ENCODE measurements at regions not wholly inside any gene's neighbourhood (a gene's known extent, or its start where the extent isn't known, plus 50 kb on each side); places are given as distances from the start of the nearest gene placed in this dataset.

DNA sequence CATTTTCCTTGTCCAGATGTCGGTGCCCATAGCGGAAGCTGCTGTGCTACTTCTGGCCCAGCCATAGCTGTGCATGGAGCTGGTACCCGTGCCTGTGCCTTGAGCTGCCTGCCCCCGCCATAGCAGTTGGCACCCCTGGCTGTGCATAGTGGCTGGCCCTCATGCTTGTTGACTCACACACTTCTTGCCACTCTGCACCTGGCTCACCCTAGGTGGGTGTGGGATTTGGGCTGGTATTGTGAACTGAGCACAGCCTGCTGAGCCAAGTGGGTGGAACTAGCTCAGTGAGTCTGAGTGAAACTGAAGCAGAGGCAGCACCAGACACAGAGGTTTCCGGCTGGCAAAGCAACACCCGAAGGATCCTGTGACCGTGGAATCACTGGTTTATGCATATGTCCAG lies 689.5 kb upstream of the EYS start:
- no peak for DNase-seq (ENCODE audit: insufficient read length, low spot score)
- TF ChIP-seq POLR2AphosphoS5 (IDR thresholded peaks at IDR 0.05; ENCODE audit: low read depth, low read length) (no peak), POU2F2 (IDR thresholded peaks at IDR 0.05; ENCODE audit: low read depth, low read length) (no peak), PAX5 (IDR thresholded peaks at IDR 0.05; ENCODE audit: insufficient read depth, low read length, severe bottlenecking) (no peak), TAF1 (IDR thresholded peaks at IDR 0.05; ENCODE audit: low read depth, low read length) (no peak), SPI1 (IDR thresholded peaks at IDR 0.05; ENCODE audit: low read depth, low read length) (no peak), POLR2A (IDR thresholded peaks at IDR 0.05; ENCODE audit: low read depth, low read length) (no peak)
- no peak for FAIRE-seq

DNA sequence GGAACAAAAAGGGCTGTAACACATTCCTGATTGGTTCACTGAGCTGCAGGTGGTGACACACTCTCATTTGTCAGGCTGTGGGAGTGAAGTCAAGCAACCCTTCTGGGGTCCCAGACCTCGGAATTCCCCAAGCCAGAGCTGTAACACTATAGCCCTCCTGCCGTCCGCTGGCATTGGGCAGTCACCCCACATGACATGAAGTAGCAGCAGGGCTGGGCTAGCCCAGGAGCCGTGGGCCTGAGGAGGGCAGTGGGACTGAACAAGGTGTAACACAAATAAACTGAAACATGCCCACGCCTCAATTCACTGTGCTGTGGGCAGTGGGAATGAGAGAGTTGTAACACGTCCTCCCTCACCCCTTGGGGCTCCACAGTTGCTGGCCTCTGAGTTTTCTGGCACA lies 689.1 kb upstream of the EYS start:
- FAIRE-seq (no peak), DNase-seq (ENCODE audit: insufficient read length, low spot score) (no peak)
- TF ChIP-seq TAF1 (IDR thresholded peaks at IDR 0.05; ENCODE audit: low read depth, low read length) = no peak
- TF ChIP-seq POLR2A (IDR thresholded peaks at IDR 0.05; ENCODE audit: low read depth, low read length) = no peak

GRCh38 chr6:66390393-66390792 lies 683.4 kb upstream of the EYS start:
- FAIRE-seq = no peak
- DNase-seq (ENCODE audit: insufficient read length, low spot score) = no peak
- TF ChIP-seq POU2F2 (IDR thresholded peaks at IDR 0.05; ENCODE audit: low read depth, low read length) = no peak
- no peak for TF ChIP-seq SPI1 (IDR thresholded peaks at IDR 0.05; ENCODE audit: low read depth, low read length)
- no peak for TF ChIP-seq POLR2AphosphoS5 (IDR thresholded peaks at IDR 0.05; ENCODE audit: low read depth, low read length)
- no peak for TF ChIP-seq PAX5 (IDR thresholded peaks at IDR 0.05; ENCODE audit: insufficient read depth, low read length, severe bottlenecking)
- no peak for TF ChIP-seq TAF1 (IDR thresholded peaks at IDR 0.05; ENCODE audit: low read depth, low read length)
- no peak for TF ChIP-seq POLR2A (IDR thresholded peaks at IDR 0.05; ENCODE audit: low read depth, low read length)

DNA sequence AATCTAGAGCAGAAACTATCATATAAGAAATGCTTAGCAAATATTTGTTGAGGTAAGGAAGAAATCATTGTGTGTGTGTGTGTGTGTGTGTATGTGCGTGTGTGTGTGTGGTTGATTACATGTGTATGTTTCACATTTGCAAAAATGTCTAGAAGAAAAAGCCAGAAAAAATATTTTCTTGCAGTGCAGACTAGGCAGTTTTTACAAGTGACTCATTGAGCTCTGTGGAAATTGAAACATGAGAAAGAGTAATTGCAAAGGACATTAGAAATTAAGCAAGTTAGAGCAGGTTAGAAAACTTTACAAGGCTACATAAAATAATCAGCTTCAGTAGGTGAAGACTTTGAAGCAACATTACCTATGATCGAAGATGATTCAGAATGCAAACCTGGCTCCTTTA lies 669.0 kb upstream of the EYS start:
- TF ChIP-seq POLR2A (IDR thresholded peaks at IDR 0.05; ENCODE audit: low read depth, low read length) (no peak), POU2F2 (IDR thresholded peaks at IDR 0.05; ENCODE audit: low read depth, low read length) (no peak), PAX5 (IDR thresholded peaks at IDR 0.05; ENCODE audit: insufficient read depth, low read length, severe bottlenecking) (no peak), TAF1 (IDR thresholded peaks at IDR 0.05; ENCODE audit: low read depth, low read length) (no peak), POLR2AphosphoS5 (IDR thresholded peaks at IDR 0.05; ENCODE audit: low read depth, low read length) (no peak), SPI1 (IDR thresholded peaks at IDR 0.05; ENCODE audit: low read depth, low read length) (no peak)
- DNase-seq (ENCODE audit: insufficient read length, low spot score) = no peak
- FAIRE-seq = no peak

DNA sequence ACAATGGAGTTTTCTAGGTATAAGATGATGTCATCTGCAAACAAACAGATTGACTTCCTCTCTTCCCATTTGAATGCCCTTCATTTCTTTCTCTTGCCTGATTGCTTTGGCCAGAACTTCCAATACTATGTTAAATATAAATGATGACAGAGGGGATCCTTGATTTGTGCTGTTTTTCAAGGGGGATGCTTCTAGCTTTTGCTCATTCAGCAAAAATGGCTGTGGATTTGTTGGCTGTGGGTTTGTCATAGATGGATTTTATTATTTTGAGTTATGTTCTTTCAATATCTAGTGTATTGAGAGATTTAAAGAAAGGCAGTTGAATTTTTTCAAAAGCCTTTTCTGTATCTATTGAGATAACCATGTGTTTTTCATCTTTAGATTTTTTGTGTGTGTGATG lies 662.4 kb upstream of the EYS start:
- FAIRE-seq (no peak), DNase-seq (ENCODE audit: insufficient read length, low spot score) (no peak)
- TF ChIP-seq POLR2AphosphoS5 (IDR thresholded peaks at IDR 0.05; ENCODE audit: low read depth, low read length) (no peak), TAF1 (IDR thresholded peaks at IDR 0.05; ENCODE audit: low read depth, low read length) (no peak), SPI1 (IDR thresholded peaks at IDR 0.05; ENCODE audit: low read depth, low read length) (no peak), POU2F2 (IDR thresholded peaks at IDR 0.05; ENCODE audit: low read depth, low read length) (no peak), PAX5 (IDR thresholded peaks at IDR 0.05; ENCODE audit: insufficient read depth, low read length, severe bottlenecking) (no peak), POLR2A (IDR thresholded peaks at IDR 0.05; ENCODE audit: low read depth, low read length) (no peak)

GRCh38 chr6:66362888-66363287 lies 655.9 kb upstream of the EYS start:
- FAIRE-seq (no peak), DNase-seq (ENCODE audit: insufficient read length, low spot score) (no peak)
- TF ChIP-seq POLR2A (IDR thresholded peaks at IDR 0.05; ENCODE audit: low read depth, low read length) (no peak), TAF1 (IDR thresholded peaks at IDR 0.05; ENCODE audit: low read depth, low read length) (no peak), PAX5 (IDR thresholded peaks at IDR 0.05; ENCODE audit: insufficient read depth, low read length, severe bottlenecking) (no peak), POLR2AphosphoS5 (IDR thresholded peaks at IDR 0.05; ENCODE audit: low read depth, low read length) (no peak), SPI1 (IDR thresholded peaks at IDR 0.05; ENCODE audit: low read depth, low read length) (no peak)

GRCh38 chr6:66361886-66362285 lies 654.9 kb upstream of the EYS start:
- FAIRE-seq (no peak), DNase-seq (ENCODE audit: insufficient read length, low spot score) (no peak)
- no peak for TF ChIP-seq SPI1 (IDR thresholded peaks at IDR 0.05; ENCODE audit: low read depth, low read length)
- TF ChIP-seq POLR2AphosphoS5 (IDR thresholded peaks at IDR 0.05; ENCODE audit: low read depth, low read length) = no peak
- no peak for TF ChIP-seq POLR2A (IDR thresholded peaks at IDR 0.05; ENCODE audit: low read depth, low read length)
- TF ChIP-seq TAF1 (IDR thresholded peaks at IDR 0.05; ENCODE audit: low read depth, low read length) = no peak
- TF ChIP-seq PAX5 (IDR thresholded peaks at IDR 0.05; ENCODE audit: insufficient read depth, low read length, severe bottlenecking) = no peak
- no peak for TF ChIP-seq POU2F2 (IDR thresholded peaks at IDR 0.05; ENCODE audit: low read depth, low read length)

DNA sequence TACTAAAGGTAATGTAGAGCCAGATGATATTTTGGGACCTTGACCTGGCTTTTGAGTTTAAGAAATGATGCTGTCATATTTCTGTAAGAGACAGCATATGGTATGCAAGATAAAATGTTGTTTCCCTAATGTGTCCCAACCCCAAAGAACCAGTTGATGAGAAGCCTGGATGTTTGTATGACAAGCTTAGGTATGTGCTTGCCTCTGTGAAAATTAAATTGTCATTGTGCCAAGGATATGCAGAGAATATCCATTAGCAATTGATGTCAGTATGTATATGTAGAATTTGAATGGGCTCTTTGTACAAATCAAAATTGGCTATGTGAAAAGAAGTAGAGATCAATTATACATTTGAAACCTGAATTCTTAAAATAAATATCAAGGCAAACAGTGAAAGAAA lies 650.8 kb upstream of the EYS start:
- DNase-seq (ENCODE audit: insufficient read length, low spot score) (no peak), FAIRE-seq (no peak)
- no peak for TF ChIP-seq SPI1 (IDR thresholded peaks at IDR 0.05; ENCODE audit: low read depth, low read length)
- no peak for TF ChIP-seq TAF1 (IDR thresholded peaks at IDR 0.05; ENCODE audit: low read depth, low read length)
- no peak for TF ChIP-seq POLR2A (IDR thresholded peaks at IDR 0.05; ENCODE audit: low read depth, low read length)
- TF ChIP-seq POU2F2 (IDR thresholded peaks at IDR 0.05; ENCODE audit: low read depth, low read length) = no peak
- no peak for TF ChIP-seq POLR2AphosphoS5 (IDR thresholded peaks at IDR 0.05; ENCODE audit: low read depth, low read length)
- TF ChIP-seq PAX5 (IDR thresholded peaks at IDR 0.05; ENCODE audit: insufficient read depth, low read length, severe bottlenecking) = no peak

GRCh38 chr6:66355471-66355870 lies 648.4 kb upstream of the EYS start:
- no peak for DNase-seq (ENCODE audit: insufficient read length, low spot score)
- TF ChIP-seq POLR2A (IDR thresholded peaks at IDR 0.05; ENCODE audit: low read depth, low read length) (no peak), TAF1 (IDR thresholded peaks at IDR 0.05; ENCODE audit: low read depth, low read length) (no peak), POU2F2 (IDR thresholded peaks at IDR 0.05; ENCODE audit: low read depth, low read length) (no peak), POLR2AphosphoS5 (IDR thresholded peaks at IDR 0.05; ENCODE audit: low read depth, low read length) (no peak), PAX5 (IDR thresholded peaks at IDR 0.05; ENCODE audit: insufficient read depth, low read length, severe bottlenecking) (no peak), SPI1 (IDR thresholded peaks at IDR 0.05; ENCODE audit: low read depth, low read length) (no peak)
- FAIRE-seq = no peak

- DNase-seq (ENCODE audit: insufficient read length, low spot score) (no peak), FAIRE-seq (no peak)
- TF ChIP-seq SPI1 (IDR thresholded peaks at IDR 0.05; ENCODE audit: low read depth, low read length) = no peak
- TF ChIP-seq PAX5 (IDR thresholded peaks at IDR 0.05; ENCODE audit: insufficient read depth, low read length, severe bottlenecking) = no peak
- no peak for TF ChIP-seq TAF1 (IDR thresholded peaks at IDR 0.05; ENCODE audit: low read depth, low read length)
- TF ChIP-seq POU2F2 (IDR thresholded peaks at IDR 0.05; ENCODE audit: low read depth, low read length) = no peak
- TF ChIP-seq POLR2AphosphoS5 (IDR thresholded peaks at IDR 0.05; ENCODE audit: low read depth, low read length) = no peak
- TF ChIP-seq POLR2A (IDR thresholded peaks at IDR 0.05; ENCODE audit: low read depth, low read length) = no peak
Observed at GRCh38 chr6:66344796-66345195, 637.8 kb upstream of the EYS start.

All from GM12891 (cell line).